T-helper 1 cell treated with Interleukin-12 subunit alpha and Interleukin-12 subunit beta and Interleukin-4 antibody, amounts not matched to agents 30 μg/mL and 1 μg/mL, for 36 hours (primary cell): ENCODE measurements at regions not wholly inside any gene's neighbourhood (a gene's known extent, or its start where the extent isn't known, plus 50 kb on each side); places are given as distances from the start of the nearest gene placed in this dataset.
"Not testable (repeated sequence)": the region's sequence is repeated elsewhere in the genome, so short reads cannot be mapped to it uniquely, and the experiment has no call there.

ENCODE experiments used
- H3K27ac Mint-ChIP-seq: one replicate; pipeline ENCODE4 v1.8.0; 2021; ENCODE audit warnings: mild to moderate bottlenecking, mixed read lengths
- H3K27me3 Mint-ChIP-seq: one replicate; pipeline ENCODE4 v1.8.0; 2021; ENCODE audit warnings: low read depth, mixed read lengths
- H3K36me3 Mint-ChIP-seq: one replicate; pipeline ENCODE4 v1.8.0; 2021; ENCODE audit warnings: low read depth, mixed read lengths
- H3K4me1 Mint-ChIP-seq: one replicate; pipeline ENCODE4 v1.8.0; 2021; ENCODE audit warnings: low read depth, mixed read lengths
- H3K4me3 Mint-ChIP-seq: one replicate; pipeline ENCODE4 v1.8.0; 2021; ENCODE audit warnings: mild to moderate bottlenecking, moderate library complexity, mixed read lengths
- H3K9me3 Mint-ChIP-seq: one replicate; pipeline ENCODE4 v1.8.0; 2021; ENCODE audit warnings: mixed read lengths

GRCh38 chr13:80705371-80706163 lies 364.6 kb upstream of the SPRY2 start:
- peaks cover 15% of the 10 kb centered on the region for H3K9me3 Mint-ChIP-seq
- H3K36me3 Mint-ChIP-seq: no peaks in the 10 kb centered on the region
- H3K4me3 Mint-ChIP-seq: no peak overlapping the region
- H3K27me3 Mint-ChIP-seq: no peaks in the 10 kb centered on the region
- no peak overlapping the region for H3K27ac Mint-ChIP-seq
- no peaks in the 10 kb centered on the region for H3K4me1 Mint-ChIP-seq

- Mint-ChIP-seq H3K4me1 (no peaks in the 10 kb centered on the region), H3K9me3 (peaks cover 15% of the 10 kb centered on the region), H3K27ac (no peak overlapping the region), H3K4me3 (no peak overlapping the region), H3K36me3 (no peaks in the 10 kb centered on the region), H3K27me3 (no peaks in the 10 kb centered on the region)
Observed at GRCh38 chr13:80704369-80704768, 363.4 kb upstream of the SPRY2 start.

GRCh38 chr13:80695841-80696240 lies 354.9 kb upstream of the SPRY2 start:
- Mint-ChIP-seq H3K27ac (no peak overlapping the region), H3K9me3 (peaks cover 7% of the 10 kb centered on the region), H3K4me1 (no peaks in the 10 kb centered on the region), H3K27me3 (no peaks in the 10 kb centered on the region), H3K4me3 (no peak overlapping the region), H3K36me3 (no peaks in the 10 kb centered on the region)

DNA sequence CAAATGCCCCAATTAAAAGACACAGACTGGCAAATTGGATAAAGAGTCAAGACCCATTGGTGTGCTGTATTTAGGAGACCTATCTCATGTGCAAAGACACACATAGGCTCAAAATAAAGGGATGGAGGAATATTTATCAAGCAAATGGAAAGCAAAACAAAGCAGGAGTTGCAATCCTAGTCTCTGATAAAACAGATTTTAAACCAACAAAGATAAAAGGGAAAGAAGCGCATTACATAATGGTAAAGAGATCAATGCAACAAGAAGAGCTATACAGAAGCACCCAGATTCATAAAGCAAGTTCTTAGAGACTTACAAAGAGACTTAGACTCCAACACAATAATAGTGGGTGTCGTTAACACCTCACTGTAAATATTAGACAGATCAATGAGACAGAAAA lies 350.9 kb upstream of the SPRY2 start:
- H3K27ac Mint-ChIP-seq, H3K4me3 Mint-ChIP-seq, H3K4me1 Mint-ChIP-seq, H3K27me3 Mint-ChIP-seq, H3K9me3 Mint-ChIP-seq, H3K36me3 Mint-ChIP-seq: not testable (repeated sequence)

DNA sequence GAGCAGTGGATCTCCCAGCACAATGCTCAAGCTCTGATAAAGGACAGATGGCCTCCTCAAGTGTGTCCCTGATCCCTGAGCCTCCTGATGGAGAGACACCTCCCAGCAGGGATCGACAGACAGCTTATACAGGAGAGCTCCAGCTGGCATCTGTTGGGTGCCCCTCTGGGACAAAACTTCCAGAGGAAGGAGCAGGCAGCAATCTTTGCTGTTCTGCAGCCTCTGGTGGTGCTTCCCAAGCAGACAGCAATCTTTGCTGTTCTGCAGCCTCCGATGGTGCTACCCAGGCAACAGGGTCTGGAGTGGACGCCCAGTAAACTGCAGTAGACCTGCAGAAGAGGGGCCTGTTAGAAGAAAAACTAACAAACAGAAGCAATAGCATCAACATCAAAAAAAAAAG lies 349.3 kb upstream of the SPRY2 start:
- Mint-ChIP-seq H3K36me3 (no peaks in the 10 kb centered on the region), H3K4me1 (no peaks in the 10 kb centered on the region), H3K27ac (no peak overlapping the region), H3K27me3 (no peaks in the 10 kb centered on the region), H3K4me3 (no peak overlapping the region), H3K9me3 (peaks cover 7% of the 10 kb centered on the region)

DNA sequence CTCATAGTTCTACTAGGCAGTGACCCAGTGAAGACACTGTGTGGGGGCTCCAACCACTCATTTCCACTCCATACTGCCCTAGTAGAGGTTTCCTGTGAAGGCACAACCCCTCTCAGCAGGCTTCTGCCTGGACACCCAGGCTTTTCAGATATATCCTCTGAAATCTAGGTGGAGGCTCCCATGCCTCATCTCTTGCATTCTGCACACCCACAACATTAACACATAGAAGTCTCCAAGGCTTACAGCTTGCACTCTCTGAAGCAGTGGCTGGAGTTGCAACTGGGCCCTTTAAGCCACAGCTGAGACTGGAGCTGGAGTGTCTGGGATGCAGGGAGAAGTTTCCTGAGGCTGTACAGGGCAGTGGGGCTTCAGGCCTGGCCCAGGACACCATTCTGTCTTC lies 347.7 kb upstream of the SPRY2 start:
- H3K4me1 Mint-ChIP-seq: no peaks in the 10 kb centered on the region

GRCh38 chr13:80685942-80686341 lies 345.0 kb upstream of the SPRY2 start:
- H3K36me3 Mint-ChIP-seq: no peaks in the 10 kb centered on the region
- H3K9me3 Mint-ChIP-seq: no peaks in the 10 kb centered on the region
- no peak overlapping the region for H3K27ac Mint-ChIP-seq
- H3K27me3 Mint-ChIP-seq: no peaks in the 10 kb centered on the region
- H3K4me1 Mint-ChIP-seq: no peaks in the 10 kb centered on the region
- no peak overlapping the region for H3K4me3 Mint-ChIP-seq

More for the DNA sequence above, 347.7 kb upstream of the SPRY2 start:
- peaks cover 7% of the 10 kb centered on the region for H3K9me3 Mint-ChIP-seq
- no peak overlapping the region for H3K4me3 Mint-ChIP-seq
- H3K36me3 Mint-ChIP-seq: no peaks in the 10 kb centered on the region
- H3K27ac Mint-ChIP-seq: no peak overlapping the region
- no peaks in the 10 kb centered on the region for H3K27me3 Mint-ChIP-seq

DNA sequence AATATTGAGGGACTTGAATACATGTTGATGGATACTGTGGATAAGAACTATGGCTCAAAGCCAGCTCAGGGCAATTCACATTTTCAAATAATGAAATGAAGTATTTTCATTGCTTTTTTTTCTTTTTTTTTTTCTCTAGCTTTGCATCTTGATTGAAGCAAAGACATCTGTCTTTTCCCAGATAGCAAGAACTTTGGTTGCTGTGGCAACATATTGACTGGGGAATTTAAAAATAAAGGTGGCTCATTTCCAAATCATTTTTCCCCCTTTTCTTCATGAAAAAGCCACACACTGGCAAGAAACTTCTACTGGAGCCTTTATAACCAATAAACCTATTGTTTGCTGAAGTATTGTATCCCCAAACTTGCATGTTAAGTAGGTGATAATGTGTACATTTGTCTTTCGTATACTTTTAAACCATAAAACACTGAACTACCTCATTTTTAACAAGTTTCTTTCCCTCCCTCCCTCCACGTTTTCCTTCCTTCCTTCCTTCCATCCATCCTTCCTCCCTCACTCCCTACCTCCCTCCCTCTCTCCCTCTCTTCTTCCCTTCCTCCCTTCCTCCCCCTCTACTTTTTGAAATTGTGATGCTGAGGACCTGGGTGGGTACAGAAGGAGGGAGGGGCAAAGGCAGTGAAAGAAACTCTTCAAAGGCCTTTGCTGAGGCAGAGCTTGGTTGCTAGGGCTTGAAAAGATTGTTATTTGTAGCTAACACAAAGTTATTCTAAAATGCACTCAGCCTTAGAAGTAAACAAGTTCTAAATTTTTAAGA lies 343.5 kb upstream of the SPRY2 start:
- no peaks in the 10 kb centered on the region for H3K27me3 Mint-ChIP-seq
- H3K27ac Mint-ChIP-seq: no peak overlapping the region
- no peaks in the 10 kb centered on the region for H3K9me3 Mint-ChIP-seq
- no peak overlapping the region for H3K4me3 Mint-ChIP-seq
- H3K36me3 Mint-ChIP-seq: no peaks in the 10 kb centered on the region
- H3K4me1 Mint-ChIP-seq: no peaks in the 10 kb centered on the region

DNA sequence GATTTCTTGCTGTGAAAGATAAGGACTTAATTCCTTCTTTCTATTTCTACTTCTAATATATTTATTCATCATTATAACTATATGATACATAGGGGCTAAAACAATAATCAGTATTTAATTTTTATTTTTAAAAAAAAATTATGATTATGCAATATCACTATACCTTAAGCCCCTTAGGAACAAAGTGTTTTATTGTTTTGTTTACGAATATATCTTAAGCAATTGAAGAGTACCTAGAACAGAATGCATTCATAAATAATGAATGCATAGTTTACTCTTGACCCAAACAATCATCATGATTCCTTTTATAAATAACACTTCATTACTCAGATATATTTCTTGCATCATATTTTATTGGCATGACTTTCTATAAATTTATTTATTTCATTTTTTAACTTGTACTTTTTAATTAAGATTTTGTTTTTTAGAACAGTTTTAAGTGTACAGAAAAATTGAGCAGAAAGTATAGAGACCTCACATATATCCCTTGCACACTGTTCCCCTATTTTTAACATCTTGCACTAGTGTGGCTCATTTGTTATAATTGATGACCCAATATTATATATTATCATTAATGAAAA lies 339.9 kb upstream of the SPRY2 start:
- no peaks in the 10 kb centered on the region for H3K36me3 Mint-ChIP-seq
- H3K4me1 Mint-ChIP-seq: no peaks in the 10 kb centered on the region
- H3K27ac Mint-ChIP-seq: no peak overlapping the region
- H3K9me3 Mint-ChIP-seq: peaks cover 6% of the 10 kb centered on the region
- no peak overlapping the region for H3K4me3 Mint-ChIP-seq
- no peaks in the 10 kb centered on the region for H3K27me3 Mint-ChIP-seq

DNA sequence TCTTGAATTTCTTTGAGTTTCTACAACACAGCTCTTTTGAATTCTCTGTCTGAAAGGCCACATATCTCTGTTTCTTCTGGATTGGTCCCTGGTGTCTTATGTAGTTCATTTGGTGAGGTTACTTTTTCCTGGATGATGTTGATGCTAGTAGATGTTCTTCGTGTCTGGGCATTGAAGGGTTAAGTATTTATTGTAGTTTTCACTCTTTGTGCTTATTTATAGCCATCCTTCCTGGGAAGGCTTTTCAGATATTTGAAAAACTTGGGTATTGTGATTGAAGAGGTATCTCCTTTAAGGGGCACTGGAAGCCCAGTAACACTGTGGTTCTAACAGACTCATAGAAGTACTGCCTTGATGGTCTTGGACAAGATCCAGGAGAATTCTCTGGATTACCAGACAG lies 338.5 kb upstream of the SPRY2 start:
- H3K9me3 Mint-ChIP-seq: peaks cover 6% of the 10 kb centered on the region
- H3K4me1 Mint-ChIP-seq: no peaks in the 10 kb centered on the region
- no peak overlapping the region for H3K27ac Mint-ChIP-seq
- H3K36me3 Mint-ChIP-seq: no peaks in the 10 kb centered on the region
- no peak overlapping the region for H3K4me3 Mint-ChIP-seq
- H3K27me3 Mint-ChIP-seq: no peaks in the 10 kb centered on the region

DNA sequence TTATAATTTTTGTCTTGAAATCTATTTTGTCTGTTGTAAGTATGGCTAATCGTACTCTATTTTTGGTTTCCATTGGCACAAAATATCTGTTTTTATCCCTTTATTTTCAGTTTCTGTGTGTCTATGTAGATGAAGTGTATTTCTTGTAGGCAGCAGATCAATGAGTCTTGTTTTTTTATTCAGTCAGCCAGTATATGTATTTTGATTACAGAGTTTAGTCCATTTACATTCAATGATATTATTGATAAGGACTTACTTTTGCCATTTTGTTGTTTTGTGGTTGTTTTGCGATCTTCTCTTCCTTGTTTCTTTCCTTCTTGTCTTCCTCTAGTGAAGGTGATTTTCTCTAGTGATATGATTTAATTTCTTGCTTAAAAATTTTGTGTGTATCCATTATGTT lies 336.3 kb upstream of the SPRY2 start:
- H3K27ac Mint-ChIP-seq: no peak overlapping the region
- no peak overlapping the region for H3K4me3 Mint-ChIP-seq
- H3K36me3 Mint-ChIP-seq: no peaks in the 10 kb centered on the region
- peaks cover 14% of the 10 kb centered on the region for H3K9me3 Mint-ChIP-seq
- no peaks in the 10 kb centered on the region for H3K27me3 Mint-ChIP-seq
- no peaks in the 10 kb centered on the region for H3K4me1 Mint-ChIP-seq

DNA sequence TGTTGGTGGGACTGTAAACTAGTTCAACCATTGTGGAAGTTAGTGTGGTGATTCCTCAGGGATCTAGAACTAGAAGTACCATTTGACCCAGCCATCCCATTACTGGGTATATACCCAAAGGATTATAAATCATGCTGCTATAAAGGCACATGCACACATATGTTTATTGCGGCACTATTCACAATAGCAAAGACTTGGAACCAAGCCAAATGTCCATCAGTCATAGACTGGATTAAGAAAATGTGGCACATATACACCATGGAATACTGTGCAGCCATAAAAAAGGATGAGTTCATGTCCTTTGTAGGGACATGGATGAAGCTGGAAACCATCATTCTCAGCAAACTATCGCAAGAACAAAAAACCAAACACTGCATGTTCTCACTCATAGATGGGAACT lies 334.5 kb upstream of the SPRY2 start:
- not testable (repeated sequence) for H3K27ac Mint-ChIP-seq, H3K27me3 Mint-ChIP-seq, H3K4me1 Mint-ChIP-seq, H3K36me3 Mint-ChIP-seq, H3K4me3 Mint-ChIP-seq
- peaks cover 21% of the 10 kb centered on the region for H3K9me3 Mint-ChIP-seq

DNA sequence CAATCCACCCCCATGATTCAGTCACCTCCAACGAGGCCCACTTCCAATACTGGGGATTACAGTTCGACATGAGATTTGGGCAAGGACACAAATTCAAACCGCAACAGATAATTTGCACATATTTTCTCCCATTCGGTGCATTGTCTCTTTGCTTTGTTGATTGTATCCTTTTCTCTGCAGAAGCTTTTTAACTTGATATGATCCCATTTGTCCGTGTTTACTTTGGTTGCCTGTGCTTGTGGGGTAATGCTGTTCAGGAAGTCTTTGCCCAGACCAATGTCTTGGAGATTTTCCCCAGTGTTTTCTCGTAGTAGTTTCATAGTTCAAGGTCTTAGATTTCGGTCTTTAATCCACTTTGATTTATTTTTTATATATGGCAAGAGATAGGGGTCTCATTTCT lies 330.8 kb upstream of the SPRY2 start:
- H3K27me3 Mint-ChIP-seq: no peaks in the 10 kb centered on the region
- H3K36me3 Mint-ChIP-seq: no peaks in the 10 kb centered on the region
- no peaks in the 10 kb centered on the region for H3K4me1 Mint-ChIP-seq
- H3K27ac Mint-ChIP-seq: no peak overlapping the region
- H3K4me3 Mint-ChIP-seq: no peak overlapping the region
- peaks cover 17% of the 10 kb centered on the region for H3K9me3 Mint-ChIP-seq

GRCh38 chr13:80669112-80669511 lies 328.2 kb upstream of the SPRY2 start:
- Mint-ChIP-seq H3K4me3 (no peak overlapping the region), H3K9me3 (peaks cover 17% of the 10 kb centered on the region), H3K27ac (no peak overlapping the region), H3K36me3 (no peaks in the 10 kb centered on the region), H3K4me1 (no peaks in the 10 kb centered on the region), H3K27me3 (no peaks in the 10 kb centered on the region)

- Mint-ChIP-seq H3K9me3 (peaks cover 17% of the 10 kb centered on the region), H3K27ac (no peak overlapping the region), H3K36me3 (no peaks in the 10 kb centered on the region), H3K27me3 (no peaks in the 10 kb centered on the region), H3K4me3 (no peak overlapping the region), H3K4me1 (no peaks in the 10 kb centered on the region)
Observed at GRCh38 chr13:80668452-80668851, 327.5 kb upstream of the SPRY2 start.
